Astrocyte of the hippocampus (primary cell): ENCODE measurements at regions not wholly inside any gene's neighbourhood (a gene's known extent, or its start where the extent isn't known, plus 50 kb on each side); places are given as distances from the start of the nearest gene placed in this dataset.
"Not testable (repeated sequence)": the region's sequence is repeated elsewhere in the genome, so short reads cannot be mapped to it uniquely, and the experiment has no call there.

Source experiments
- DNase-seq: peaks from one replicate; pipeline ENCODE4 v3.0.0; 2011; ENCODE audit warnings: low read depth, low spot score

DNA sequence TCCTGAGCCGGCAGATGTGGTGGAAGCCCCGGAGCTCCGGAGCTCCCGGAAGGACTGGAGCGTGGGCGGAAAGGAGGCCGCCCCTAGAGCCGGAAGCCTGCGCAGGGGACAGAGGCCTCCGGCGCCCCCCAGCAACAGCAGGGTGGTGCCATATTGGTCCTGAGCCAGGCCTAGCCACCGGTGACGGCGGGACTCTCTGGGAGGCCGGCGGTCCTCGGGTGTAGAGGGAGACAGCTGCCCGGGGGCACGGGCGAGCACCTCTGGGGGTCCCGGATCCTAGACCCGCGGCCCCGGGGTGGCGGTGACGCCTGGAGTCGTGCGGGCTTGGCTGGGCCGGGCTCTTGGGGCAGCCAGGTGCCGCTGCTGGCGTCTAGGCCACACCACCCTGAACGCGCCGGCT lies 1472.2 kb downstream of the FOXD4L5 start:
- not testable (repeated sequence) for DNase-seq

DNA sequence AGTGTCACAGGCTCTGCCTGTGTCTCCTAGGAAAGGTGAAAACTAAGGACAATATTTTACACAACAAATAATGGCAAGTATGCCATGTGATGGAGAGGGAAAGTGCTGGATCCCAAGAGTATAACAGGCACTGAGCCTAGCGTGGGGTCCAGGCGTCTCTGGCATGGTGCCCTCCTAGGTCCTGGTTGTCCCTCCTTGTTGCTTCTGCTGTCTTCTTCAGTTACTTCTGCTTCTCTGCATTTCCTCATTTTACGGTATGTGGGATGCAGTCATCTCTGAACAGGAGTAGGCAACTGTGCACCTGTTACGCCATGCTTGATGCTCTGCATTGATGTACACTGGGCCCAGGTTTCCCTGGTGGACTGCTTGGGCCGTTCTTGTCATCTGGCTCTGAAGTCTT lies 1480.8 kb downstream of the FOXD4L5 start:
- not testable (repeated sequence) for DNase-seq

- DNase-seq = not testable (repeated sequence)
These were observed 1490.8 kb downstream of the FOXD4L5 start for GRCh38 chr9:63794081-63794685.

GRCh38 chr9:63787454-63787853 lies 1497.6 kb downstream of the FOXD4L5 start:
- not testable (repeated sequence) for DNase-seq

DNA sequence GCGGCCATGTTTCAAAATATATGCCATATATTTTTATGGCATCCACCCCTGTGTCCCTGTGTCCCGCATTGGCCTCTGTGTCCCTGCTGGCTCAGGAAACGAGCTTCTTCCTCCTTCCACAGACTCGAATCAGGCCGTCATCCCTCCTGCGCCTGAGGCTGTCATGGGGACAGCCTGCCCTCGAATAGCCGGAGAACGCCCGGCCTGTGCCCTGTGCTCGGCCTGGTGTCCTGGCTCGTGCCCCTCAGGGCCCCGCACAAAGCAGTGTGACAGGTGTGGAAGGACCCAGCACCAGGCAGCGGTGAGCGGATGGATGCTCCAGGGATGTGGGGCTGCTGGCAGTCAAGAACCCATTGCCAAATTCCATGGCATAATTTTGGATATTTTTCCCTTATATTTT lies 1500.0 kb downstream of the FOXD4L5 start:
- DNase-seq = not testable (repeated sequence)

GRCh38 chr9:63784421-63784820 lies 1500.6 kb downstream of the FOXD4L5 start:
- not testable (repeated sequence) for DNase-seq

GRCh38 chr9:63781817-63782439 lies 1503.1 kb downstream of the FOXD4L5 start:
- not testable (repeated sequence) for DNase-seq

DNA sequence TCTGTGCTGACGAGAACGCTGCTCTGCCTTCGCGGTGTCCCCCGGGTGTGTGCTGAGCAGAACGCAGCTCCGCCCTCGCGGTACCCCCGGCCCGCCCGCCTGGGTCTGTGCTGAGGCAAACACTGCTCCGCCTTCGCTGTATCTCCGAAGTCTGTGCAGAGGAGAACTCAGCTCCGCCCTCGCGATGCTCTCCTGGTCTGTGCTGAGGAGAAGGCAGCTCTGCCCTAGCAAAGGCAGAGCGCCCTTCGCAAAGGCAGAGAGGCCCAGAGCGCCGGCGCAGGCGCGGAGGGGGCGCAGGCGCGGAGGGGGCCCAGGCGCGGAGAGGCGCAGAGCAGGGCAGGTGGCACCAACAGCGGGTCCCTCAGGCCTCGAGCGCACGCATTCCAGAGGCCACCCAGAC lies 1503.6 kb downstream of the FOXD4L5 start:
- peak; percentile 35 for DNase-seq

GRCh38 chr9:63776220-63776619 lies 1508.8 kb downstream of the FOXD4L5 start:
- DNase-seq = not testable (repeated sequence)

DNA sequence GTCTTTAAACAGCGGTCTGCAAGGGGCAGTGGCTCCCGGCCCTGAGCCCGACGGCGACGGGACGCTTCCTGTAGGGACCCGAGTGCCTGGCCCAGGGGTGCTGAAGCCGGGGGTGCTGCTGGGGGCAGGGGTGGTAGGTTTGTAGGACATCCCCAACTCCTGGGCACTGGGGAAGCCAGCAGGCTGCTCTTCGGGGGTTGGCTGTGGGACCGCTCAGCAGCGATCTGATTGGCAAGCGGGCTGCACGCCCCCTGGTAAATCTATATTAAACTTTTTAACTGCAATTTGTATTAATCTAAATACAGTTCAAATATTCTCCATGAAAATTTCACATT lies 1510.0 kb downstream of the FOXD4L5 start:
- not testable (repeated sequence) for DNase-seq

DNA sequence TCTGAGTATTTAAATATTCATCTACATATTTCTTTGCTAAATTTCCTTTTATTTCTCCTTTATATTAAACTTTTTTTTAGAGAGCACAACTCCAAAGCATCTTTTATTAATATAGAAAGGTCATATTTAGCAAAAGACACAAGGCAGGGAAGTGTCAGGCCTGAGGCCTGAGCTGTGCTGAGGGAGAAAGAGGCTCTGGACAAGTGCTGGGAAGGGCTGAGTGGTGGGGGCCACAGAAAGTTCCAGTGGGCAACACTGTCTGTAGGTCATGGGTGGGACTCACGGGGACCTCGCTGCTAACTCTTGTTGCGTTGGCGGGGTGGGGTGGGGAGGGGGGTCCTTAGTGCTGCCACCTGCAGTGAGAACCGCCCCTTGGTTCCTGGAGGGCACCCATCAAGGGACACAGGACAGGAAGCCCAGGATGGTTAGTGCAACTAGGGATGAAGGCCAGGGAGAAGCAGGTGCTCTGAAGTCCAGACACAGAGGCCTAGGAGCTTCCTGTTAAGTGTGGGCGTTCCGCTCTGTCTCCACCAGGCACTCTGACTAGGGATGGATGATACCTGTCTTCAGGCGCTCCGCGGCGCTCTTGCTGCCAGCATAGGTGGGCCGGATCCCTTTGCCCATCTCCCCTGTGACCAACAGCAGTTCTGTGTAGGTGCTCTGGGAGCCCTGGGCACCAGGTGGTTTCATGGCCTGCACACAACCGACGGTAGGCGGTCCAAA lies 1510.5 kb downstream of the FOXD4L5 start:
- not testable (repeated sequence) for DNase-seq

- not testable (repeated sequence) for DNase-seq
These were observed 1522.8 kb downstream of the FOXD4L5 start for GRCh38 chr9:63762230-63762629.

DNA sequence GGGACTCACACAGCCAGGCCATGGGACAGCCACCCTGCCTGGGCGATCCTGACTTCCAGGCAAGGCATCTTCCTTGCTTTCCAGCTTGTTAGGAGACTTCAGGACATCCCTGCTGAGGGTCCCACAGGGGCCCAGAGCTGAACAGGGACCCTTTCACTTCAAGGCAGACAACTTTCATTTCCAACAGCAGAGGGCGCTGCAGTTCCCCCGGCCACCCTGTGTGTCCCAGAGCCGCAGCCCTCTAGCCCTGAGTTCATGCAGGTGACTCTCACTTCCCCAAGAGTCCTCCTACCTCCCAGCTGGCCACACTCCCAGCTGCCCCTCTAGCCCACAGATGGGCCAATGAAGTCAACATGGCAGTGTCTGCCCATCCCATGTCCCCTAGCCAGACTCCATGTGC lies 1556.0 kb downstream of the FOXD4L5 start:
- not testable (repeated sequence) for DNase-seq

- no peak for DNase-seq
These were observed 1556.7 kb downstream of the FOXD4L5 start for GRCh38 chr9:63728287-63728686.

GRCh38 chr9:63708285-63708684 lies 1576.7 kb downstream of the FOXD4L5 start:
- DNase-seq = not testable (repeated sequence)

DNA sequence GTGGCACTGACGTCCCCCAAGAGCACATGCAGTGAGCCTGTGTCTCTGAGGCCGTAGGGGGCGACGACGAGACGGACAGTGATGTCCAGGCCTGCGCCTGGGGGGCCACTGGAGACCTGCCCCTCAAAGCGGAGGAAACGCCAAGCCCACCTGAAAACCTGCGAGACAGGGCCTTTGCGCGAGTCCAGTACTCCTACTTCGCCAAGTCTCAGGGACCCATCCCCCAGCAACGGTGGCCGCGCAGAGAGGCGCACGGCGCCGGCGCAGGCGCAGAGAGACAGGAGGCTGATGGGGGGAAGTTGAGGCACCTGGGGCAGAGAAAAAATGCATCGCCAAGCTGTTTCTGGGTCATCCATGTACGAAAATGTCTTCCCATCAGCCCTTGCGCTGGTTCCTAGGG lies 1580.6 kb downstream of the FOXD4L5 start:
- DNase-seq = not testable (repeated sequence)

- peak; percentile 42 for DNase-seq
These were observed 1581.3 kb downstream of the FOXD4L5 start for GRCh38 chr9:63703670-63704069.

DNA sequence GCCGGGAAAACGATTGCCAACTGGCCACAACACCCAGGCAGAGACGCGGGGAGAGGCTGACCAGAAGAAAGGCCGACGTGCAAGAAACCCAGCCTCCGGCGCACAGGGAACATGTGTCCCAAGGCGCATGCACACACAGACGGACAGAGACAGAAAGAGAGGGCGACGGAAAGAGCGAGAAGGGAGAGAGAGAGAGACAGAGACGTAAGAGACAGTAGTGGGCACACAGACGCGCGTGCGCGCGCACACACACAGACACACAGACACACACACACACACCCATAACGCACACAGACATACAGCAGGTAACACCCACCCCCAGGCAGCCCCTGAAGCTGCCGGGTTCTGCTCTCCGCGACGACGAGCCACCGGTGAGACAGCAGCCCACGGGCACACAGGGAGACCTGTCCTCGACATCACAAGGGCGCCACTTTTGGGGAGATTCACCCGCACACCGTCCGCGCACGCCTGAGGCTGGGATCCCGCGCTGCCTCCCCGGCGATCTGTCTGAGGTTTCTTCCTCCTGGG lies 1581.8 kb downstream of the FOXD4L5 start:
- DNase-seq = not testable (repeated sequence)
